Left ventricle myocardium inferior (tissue), 1 donor: ENCODE measurements at regions not wholly inside any gene's neighbourhood (a gene's known extent, or its start where the extent isn't known, plus 50 kb on each side); places are given as distances from the start of the nearest gene placed in this dataset.

Experiments used
- DNase-seq: peaks from one replicate; pipeline ENCODE4 v3.0.0-alpha.2; 2020
- H3K27ac ChIP-seq: fragments of 200-600 bp; replicated peaks from 2 replicates; pipeline ENCODE4 v1.8.0; 2021
- H3K27me3 ChIP-seq: fragments of 200-600 bp; 2 replicates; pipeline ENCODE4 v1.8.0; 2021; ENCODE audit warnings: low read depth
- H3K36me3 ChIP-seq: fragments of 200-600 bp; 2 replicates; pipeline ENCODE4 v1.8.0; 2021
- H3K4me1 ChIP-seq: fragments of 200-600 bp; 2 replicates; pipeline ENCODE4 v1.8.0; 2021
- H3K4me3 ChIP-seq: fragments of 200-600 bp; 2 replicates; pipeline ENCODE4 v1.8.0; 2021; ENCODE audit warnings: mild to moderate bottlenecking, moderate library complexity
- H3K9me3 ChIP-seq: fragments of 200-600 bp; replicated peaks from 2 replicates; pipeline ENCODE4 v1.8.0; 2021
- intact Hi-C: fragments of 100-400 bp; cut with micrococcal nuclease; formaldehyde crosslinking; loops from one replicate; pipeline ENCODE4 v1.11.0; 2022
- TF ChIP-seq, protein P1 (sequence below): fragments of 200-600 bp; IDR thresholded peaks from 2 replicates; pipeline ENCODE4 v1.8.0; 2021; ENCODE audit warnings: antibody characterized with exemption, mild to moderate bottlenecking, borderline replicate concordance
- donor health status: DM: no; HTN: yes; CAD: no; lungs with severe emphysema.

DNA sequence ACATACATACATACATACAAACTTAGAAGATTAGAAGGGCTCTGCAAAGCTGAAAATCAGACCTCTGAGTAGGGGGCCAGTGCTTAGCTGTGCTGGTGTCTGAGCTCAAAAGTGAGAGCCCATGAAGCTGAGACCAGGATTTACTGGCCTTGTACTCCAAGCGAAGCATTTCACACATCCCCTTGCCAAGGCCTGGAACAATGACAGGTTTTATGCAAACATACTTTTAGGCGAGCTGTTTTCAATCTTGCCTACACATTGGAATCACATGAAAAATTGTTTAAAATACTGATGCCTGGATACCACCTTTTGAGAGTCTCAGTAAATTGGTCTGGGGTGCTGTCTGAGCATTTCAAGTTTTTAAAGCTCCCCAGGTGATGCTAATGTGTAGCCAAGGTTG, 80.9 kb upstream of the SRSF6 start:
- Histone ChIP-seq H3K4me3 (no peak overlapping the region), H3K36me3 (no peaks in the 10 kb centered on the region), H3K9me3 (no peaks in the 10 kb centered on the region), H3K4me1 (no peaks in the 10 kb centered on the region), H3K27me3 (peaks cover 17% of the 10 kb centered on the region), H3K27ac (no peak overlapping the region)
- DNase-seq: no peak
- intact Hi-C loops: no loop called here
- TF ChIP-seq, protein P1, sequence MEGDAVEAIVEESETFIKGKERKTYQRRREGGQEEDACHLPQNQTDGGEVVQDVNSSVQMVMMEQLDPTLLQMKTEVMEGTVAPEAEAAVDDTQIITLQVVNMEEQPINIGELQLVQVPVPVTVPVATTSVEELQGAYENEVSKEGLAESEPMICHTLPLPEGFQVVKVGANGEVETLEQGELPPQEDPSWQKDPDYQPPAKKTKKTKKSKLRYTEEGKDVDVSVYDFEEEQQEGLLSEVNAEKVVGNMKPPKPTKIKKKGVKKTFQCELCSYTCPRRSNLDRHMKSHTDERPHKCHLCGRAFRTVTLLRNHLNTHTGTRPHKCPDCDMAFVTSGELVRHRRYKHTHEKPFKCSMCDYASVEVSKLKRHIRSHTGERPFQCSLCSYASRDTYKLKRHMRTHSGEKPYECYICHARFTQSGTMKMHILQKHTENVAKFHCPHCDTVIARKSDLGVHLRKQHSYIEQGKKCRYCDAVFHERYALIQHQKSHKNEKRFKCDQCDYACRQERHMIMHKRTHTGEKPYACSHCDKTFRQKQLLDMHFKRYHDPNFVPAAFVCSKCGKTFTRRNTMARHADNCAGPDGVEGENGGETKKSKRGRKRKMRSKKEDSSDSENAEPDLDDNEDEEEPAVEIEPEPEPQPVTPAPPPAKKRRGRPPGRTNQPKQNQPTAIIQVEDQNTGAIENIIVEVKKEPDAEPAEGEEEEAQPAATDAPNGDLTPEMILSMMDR: no peak

DNA sequence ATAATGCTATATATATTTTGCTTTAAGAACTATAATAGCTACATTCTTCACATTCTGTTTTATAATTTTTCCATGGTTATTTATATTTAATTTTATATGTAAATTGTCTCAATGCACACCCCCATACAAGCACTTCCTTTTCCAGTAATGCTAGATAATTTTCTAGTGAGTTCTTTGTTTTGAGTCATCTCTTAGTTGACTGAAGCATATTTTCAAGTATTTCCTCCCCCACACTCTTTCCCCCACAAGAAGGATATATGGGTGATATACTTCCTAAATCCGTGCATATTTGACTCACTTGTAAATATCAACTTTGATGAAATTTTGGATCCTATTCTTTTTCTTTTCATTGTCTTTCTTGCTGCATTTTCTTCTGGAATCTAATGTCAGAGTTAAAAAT, 82.1 kb upstream of the SRSF6 start:
- DNase-seq: no peak
- Histone ChIP-seq H3K9me3 (no peaks in the 10 kb centered on the region), H3K4me1 (no peaks in the 10 kb centered on the region), H3K36me3 (no peaks in the 10 kb centered on the region), H3K4me3 (no peak overlapping the region), H3K27me3 (peaks cover 17% of the 10 kb centered on the region), H3K27ac (no peak overlapping the region)
- intact Hi-C loops: no loop called here
- TF ChIP-seq, protein P1: no peak

DNA sequence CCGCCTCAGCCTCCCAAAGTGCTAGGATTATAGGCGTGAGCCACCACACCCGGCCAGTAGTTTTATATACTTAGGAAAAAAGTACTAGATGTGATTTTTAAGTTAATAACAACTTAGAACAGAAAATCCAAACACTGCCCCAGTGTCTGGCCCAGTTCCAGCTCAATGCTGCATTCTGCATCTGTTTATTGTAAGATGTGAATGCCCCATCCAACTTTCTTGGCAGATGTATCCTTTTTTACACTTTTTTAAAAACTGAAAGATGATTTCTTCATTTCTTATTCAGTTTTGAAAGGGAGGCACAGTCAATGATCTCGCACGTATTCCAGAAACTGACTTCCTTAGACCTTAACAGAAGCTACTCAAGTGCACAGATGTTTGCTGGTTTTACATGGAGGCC, 85.6 kb upstream of the SRSF6 start:
- Histone ChIP-seq H3K4me1 (no peaks in the 10 kb centered on the region), H3K27me3 (peaks cover 21% of the 10 kb centered on the region), H3K36me3 (no peaks in the 10 kb centered on the region), H3K9me3 (no peaks in the 10 kb centered on the region), H3K4me3 (no peak overlapping the region), H3K27ac (no peak overlapping the region)
- TF ChIP-seq, protein P1: no peak
- no peak for DNase-seq
- intact Hi-C loops: no loop called here

GRCh38 chr20:43365691-43366090, 92.0 kb upstream of the SRSF6 start:
- H3K36me3 ChIP-seq: no peaks in the 10 kb centered on the region
- no peak for DNase-seq
- intact Hi-C loops: no loop called here

GRCh38 chr20:43364001-43364400, 93.7 kb upstream of the SRSF6 start:
- Histone ChIP-seq H3K27ac (no peak overlapping the region), H3K9me3 (peaks cover 2% of the 10 kb centered on the region), H3K4me1 (no peaks in the 10 kb centered on the region), H3K27me3 (peaks cover 50% of the 10 kb centered on the region), H3K36me3 (no peaks in the 10 kb centered on the region), H3K4me3 (no peak overlapping the region)
- TF ChIP-seq, protein P1: no peak
- intact Hi-C loops: no loop called here
- no peak for DNase-seq

More at GRCh38 chr20:43365691-43366090, 92.0 kb upstream of the SRSF6 start:
- TF ChIP-seq, protein P1: no peak
- H3K27ac ChIP-seq: no peak overlapping the region
- peaks cover 50% of the 10 kb centered on the region for H3K27me3 ChIP-seq
- no peak overlapping the region for H3K4me3 ChIP-seq
- H3K4me1 ChIP-seq: no peaks in the 10 kb centered on the region
- H3K9me3 ChIP-seq: no peaks in the 10 kb centered on the region

- H3K4me1 ChIP-seq: no peaks in the 10 kb centered on the region
These were observed 94.2 kb upstream of the SRSF6 start for GRCh38 chr20:43363506-43363905.

More at GRCh38 chr20:43363506-43363905, 94.2 kb upstream of the SRSF6 start:
- Histone ChIP-seq H3K27ac (no peak overlapping the region), H3K27me3 (peaks cover 50% of the 10 kb centered on the region), H3K4me3 (no peak overlapping the region), H3K36me3 (no peaks in the 10 kb centered on the region), H3K9me3 (peaks cover 7% of the 10 kb centered on the region)
- intact Hi-C loops: no loop called here
- TF ChIP-seq, protein P1: no peak
- no peak for DNase-seq
